Right ventricle myocardium superior (tissue), 1 donor: ENCODE measurements at regions not wholly inside any gene's neighbourhood (a gene's known extent, or its start where the extent isn't known, plus 50 kb on each side); places are given as distances from the start of the nearest gene placed in this dataset.
"Not testable (repeated sequence)": the region's sequence is repeated elsewhere in the genome, so short reads cannot be mapped to it uniquely, and the experiment has no call there.

Experiments
- ATAC-seq: fragments of 200-7000 bp; cut with Tn5 transposase; one replicate; pipeline ENCODE4 v1.9.1; 2020; ENCODE audit warnings: mild to moderate bottlenecking; ENCODE audit not compliant: poor library complexity
- DNase-seq: peaks from one replicate; pipeline ENCODE4 v3.0.0-alpha.2; 2020
- intact Hi-C: fragments of 100-400 bp; cut with DNase I; formaldehyde crosslinking; loops from one replicate; pipeline ENCODE4 v1.11.2; 2022
- donor health status: DM: no; HTN: yes; CAD: no; lungs with severe emphysema.

GRCh38 chr20:53891306-53891894 lies 179.0 kb downstream of the BCAS1 start:
- DNase-seq (no peak), ATAC-seq (no peak)
- intact Hi-C loops: no loop called here

GRCh38 chr20:53890443-53891305 lies 179.7 kb downstream of the BCAS1 start:
- DNase-seq: no peak
- ATAC-seq: no peak
- intact Hi-C loops: no loop called here

GRCh38 chr20:53889411-53890148 lies 180.8 kb downstream of the BCAS1 start:
- intact Hi-C loops: no loop called here
- DNase-seq: no peak

GRCh38 chr20:53888951-53889350 lies 181.4 kb downstream of the BCAS1 start:
- DNase-seq (no peak), ATAC-seq (no peak)
- intact Hi-C loops: no loop called here

More at GRCh38 chr20:53889411-53890148, 180.8 kb downstream of the BCAS1 start:
- no peak for ATAC-seq

GRCh38 chr20:53888510-53888909 lies 181.9 kb downstream of the BCAS1 start:
- no peak for ATAC-seq
- no peak for DNase-seq
- intact Hi-C loops: no loop called here

GRCh38 chr20:53887973-53888372 lies 182.4 kb downstream of the BCAS1 start:
- DNase-seq (no peak), ATAC-seq (no peak)
- intact Hi-C loops: no loop called here

- ATAC-seq: no peak
- intact Hi-C loops: no loop called here
- no peak for DNase-seq
These were observed 185.4 kb downstream of the BCAS1 start for GRCh38 chr20:53884859-53885541.

- DNase-seq: no peak
- no peak for ATAC-seq
- intact Hi-C loops: no loop called here
These were observed 187.1 kb downstream of the BCAS1 start for GRCh38 chr20:53883098-53883911.

- ATAC-seq, intact Hi-C loops, DNase-seq: not testable (repeated sequence)
These were observed 187.9 kb downstream of the BCAS1 start for GRCh38 chr20:53882438-53882986.

GRCh38 chr20:53881362-53881761 lies 189.0 kb downstream of the BCAS1 start:
- intact Hi-C loops: no loop called here
- no peak for DNase-seq

GRCh38 chr20:53880108-53880641 lies 190.2 kb downstream of the BCAS1 start:
- no peak for DNase-seq
- ATAC-seq: no peak
- intact Hi-C loops: no loop called here

More at GRCh38 chr20:53881362-53881761, 189.0 kb downstream of the BCAS1 start:
- no peak for ATAC-seq

GRCh38 chr20:53879048-53879684 lies 191.2 kb downstream of the BCAS1 start:
- ATAC-seq (no peak), DNase-seq (no peak)
- intact Hi-C loops: no loop called here

GRCh38 chr20:53878262-53879047 lies 191.9 kb downstream of the BCAS1 start:
- DNase-seq (no peak), ATAC-seq (no peak)
- intact Hi-C loops: no loop called here

- intact Hi-C loops: no loop called here
- no peak for DNase-seq
- no peak for ATAC-seq
These were observed 193.4 kb downstream of the BCAS1 start for GRCh38 chr20:53876956-53877355.

- intact Hi-C loops: no loop called here
- no peak for ATAC-seq
- DNase-seq: no peak
These were observed 193.9 kb downstream of the BCAS1 start for GRCh38 chr20:53876470-53876869.

GRCh38 chr20:53875452-53875851 lies 194.9 kb downstream of the BCAS1 start:
- ATAC-seq (no peak), DNase-seq (peak; percentile 68)
- intact Hi-C loops: no loop called here
